Progenitor cell of endocrine pancreas (in vitro differentiated cells): ENCODE measurements at regions not wholly inside any gene's neighbourhood (a gene's known extent, or its start where the extent isn't known, plus 50 kb on each side); places are given as distances from the start of the nearest gene placed in this dataset.

Experiments
- DNase-seq: peaks from one replicate; pipeline ENCODE4 v3.0.0; 2021; ENCODE audit warnings: low spot score; ENCODE audit not compliant: unreplicated experiment
- H3K27ac Mint-ChIP-seq: 2 replicates; pipeline ENCODE4 v1.8.0; 2021; ENCODE audit warnings: mild to moderate bottlenecking, moderate library complexity, mixed read lengths
- H3K27me3 Mint-ChIP-seq: 2 replicates; pipeline ENCODE4 v1.8.0; 2021; ENCODE audit warnings: mixed read lengths
- H3K36me3 Mint-ChIP-seq: 2 replicates; pipeline ENCODE4 v1.8.0; 2022; ENCODE audit warnings: mixed read lengths; ENCODE audit not compliant: insufficient read depth
- H3K4me1 Mint-ChIP-seq: 2 replicates; pipeline ENCODE4 v1.8.0; 2021; ENCODE audit warnings: low read depth, mixed read lengths
- H3K4me3 Mint-ChIP-seq: 2 replicates; pipeline ENCODE4 v1.8.0; 2021; ENCODE audit warnings: low read depth, mild to moderate bottlenecking, moderate library complexity, mixed read lengths
- H3K9me3 Mint-ChIP-seq: 2 replicates; pipeline ENCODE4 v1.8.0; 2021; ENCODE audit warnings: low read depth, mixed read lengths
- CTCF ChIP-seq: fragments of 200-600 bp; sonication (generic); IDR thresholded peaks from one replicate; pipeline ENCODE4 v1.5.0; 2021; ENCODE audit warnings: antibody characterized with exemption, mild to moderate bottlenecking; ENCODE audit not compliant: unreplicated experiment
- microRNA-seq: library from miRNA; unstranded; fragments of <30 nt; microRNA quantifications from one replicate; pipeline ENCODE4 v1.1.0, GENCODE V29; 2020; ENCODE audit warnings: borderline number of aligned reads; ENCODE audit not compliant: unreplicated experiment

GRCh38 chr2:56133441-56133840, 50.3 kb upstream of the CCDC85A start:
- Mint-ChIP-seq H3K4me1 (peaks cover 2% of the 10 kb centered on the region), H3K27me3 (peaks cover 4% of the 10 kb centered on the region), H3K27ac (no peak overlapping the region), H3K4me3 (no peak overlapping the region), H3K9me3 (no peaks in the 10 kb centered on the region), H3K36me3 (no peaks in the 10 kb centered on the region)
- no peak for TF ChIP-seq CTCF
- DNase-seq = no peak

- TF ChIP-seq CTCF = no peak
- Mint-ChIP-seq H3K27ac (no peak overlapping the region), H3K36me3 (no peaks in the 10 kb centered on the region), H3K4me1 (peaks cover 2% of the 10 kb centered on the region), H3K9me3 (no peaks in the 10 kb centered on the region), H3K27me3 (peaks cover 4% of the 10 kb centered on the region), H3K4me3 (no peak overlapping the region)
- DNase-seq = no peak
These were observed 49.7 kb upstream of the CCDC85A start for GRCh38 chr2:56133931-56134629.

Small RNA genes lying in the stretch of these regions (microRNA-seq; reads per million reads assigned to microRNA genes)
- gene MIR216A (26.3 reads per million, percentile 33 among the genes with 10 or more reads in this experiment), gene MIR216B (58.5 reads per million, percentile 49 among the genes with 10 or more reads in this experiment), gene MIR217 (126 reads per million, percentile 57 among the genes with 10 or more reads in this experiment)
